Motor neuron (in vitro differentiated cells): ENCODE measurements at regions not wholly inside any gene's neighbourhood (a gene's known extent, or its start where the extent isn't known, plus 50 kb on each side); places are given as distances from the start of the nearest gene placed in this dataset.
A peak's percentile ranks its signal among the peaks of the same experiment; 100 is the strongest.

Experiments used
- ATAC-seq, 8 experiments: fragments of 200-7000 bp; cut with Tn5 transposase; replicated peaks in 6 of 8; 2 replicates each; pipeline ENCODE4 v1.8.0; 2021; ENCODE audit warnings: mild to moderate bottlenecking in 8 of 8, moderate library complexity in 8 of 8
- H3K27ac ChIP-seq, 2 donors: fragments of 250-450 bp; sonication (Bioruptor Pico); 2 replicates each; pipeline ENCODE4 v1.9.0; 2021; ENCODE audit warnings: antibody characterized with exemption in 2 of 2, mild to moderate bottlenecking in 2 of 2, moderate library complexity in 1 of 2
- H3K4me1 ChIP-seq, 2 donors: fragments of 250-450 bp; sonication (Bioruptor Pico); replicated peaks in 1 of 2; 2 replicates each; pipeline ENCODE4 v1.6.1; 2021; ENCODE audit warnings: antibody characterized with exemption in 2 of 2, mild to moderate bottlenecking in 2 of 2, moderate library complexity in 1 of 2
- H3K4me3 ChIP-seq, 5 donors: fragments of 250-450 bp; sonication (Bioruptor Pico); 2 replicates each; pipeline ENCODE4 v1.9.0; 2021; ENCODE audit warnings: antibody characterized with exemption in 5 of 5, mild to moderate bottlenecking in 5 of 5, moderate library complexity in 4 of 5
- whole genome bisulfite sequencing, 10 experiments: fragments of 450-650 bp; shearing (Covaris generic); methylation state at CpG; one replicate each; pipeline ENCODE4 v1.0.0; 2022; 5-methylcytosine and 5-hydroxymethylcytosine counted together
- in situ Hi-C, 9 experiments: fragments of 400-800 bp; cut with MboI; loops; one replicate each; pipeline ENCODE4 v1.15.0; 2021; ENCODE audit warnings: low sequenced_read_pairs in 9 of 9, low pct_unique_long_range_greater_than_20kb in 2 of 9; ENCODE audit not compliant: unreplicated experiment in 9 of 9

- H3K4me3 ChIP-seq, result no peak overlapping the region
- 0 to 100% (median 76%) methylated on average over 1 to 8 of the region's 9 CpGs; no CpG with 5 or more reads in 2 of the 10 experiments for WGBS, 10 experiments
- peaks cover 0 to 22% of the 10 kb centered on the region in 2 donors for H3K4me1 ChIP-seq
- in situ Hi-C loops, result no loop called here
- ATAC-seq, result no peak
- no peak overlapping the region for H3K27ac ChIP-seq
Measured at GRCh38 chr1:30324251-30325084, 398.9 kb downstream of the MATN1 start.

- Histone ChIP-seq H3K4me1 (peaks cover 0 to 22% of the 10 kb centered on the region in 2 donors), H3K27ac (no peak overlapping the region), H3K4me3 (no peak overlapping the region)
- 38 to 100% (median 59%) methylated on average over 1 to 5 of the region's 5 CpGs; no CpG with 5 or more reads in 4 of the 10 experiments for WGBS, 10 experiments
- in situ Hi-C loops, result no loop called here
- peak in 2 of 8 experiments; percentile 29 to 45 for ATAC-seq
Measured at GRCh38 chr1:30323841-30324240, 399.5 kb downstream of the MATN1 start.

GRCh38 chr1:30323352-30323751 lies 400.0 kb downstream of the MATN1 start:
- 40 to 93% (median 83%) methylated on average over 1 to 3 of the region's 3 CpGs; no CpG with 5 or more reads in 4 of the 10 experiments for WGBS, 10 experiments
- H3K4me3 ChIP-seq, result no peak overlapping the region
- H3K4me1 ChIP-seq, result peaks cover 0 to 22% of the 10 kb centered on the region in 2 donors
- no peak overlapping the region for H3K27ac ChIP-seq
- no peak for ATAC-seq
- in situ Hi-C loops, result no loop called here

- H3K4me3 ChIP-seq, result no peak overlapping the region
- H3K27ac ChIP-seq, result no peak overlapping the region
- ATAC-seq, result no peak
- in situ Hi-C loops, result no loop called here
- peaks cover 0 to 22% of the 10 kb centered on the region in 2 donors for H3K4me1 ChIP-seq
- 50 to 100% (median 75%) methylated on average over 1 to 3 of the region's 5 CpGs; no CpG with 5 or more reads in 3 of the 10 experiments for WGBS, 10 experiments
Measured at GRCh38 chr1:30322859-30323257, 400.5 kb downstream of the MATN1 start.

- H3K4me3 ChIP-seq, result no peak overlapping the region
- 60 to 75% (median 72%) methylated on average over 1 to 5 of the region's 10 CpGs; no CpG with 5 or more reads in 6 of the 10 experiments for WGBS, 10 experiments
- in situ Hi-C loops, result no loop called here
- peak in 2 of 8 experiments; percentile 16 to 28 for ATAC-seq
- H3K27ac ChIP-seq, result no peak overlapping the region
- peaks cover 0 to 22% of the 10 kb centered on the region in 2 donors for H3K4me1 ChIP-seq
Measured at GRCh38 chr1:30321996-30322858, 401.2 kb downstream of the MATN1 start.

- Histone ChIP-seq H3K4me3 (no peak overlapping the region), H3K27ac (no peak overlapping the region), H3K4me1 (peaks cover 0 to 22% of the 10 kb centered on the region in 2 donors)
- in situ Hi-C loops, result no loop called here
- WGBS, 10 experiments, result 10 to 80% (median 67%) methylated on average over 2 to 12 of the region's 13 CpGs; no CpG with 5 or more reads in 2 of the 10 experiments
- peak in 5 of 8 experiments; percentile 37 to 62 (median 51) for ATAC-seq
Measured at GRCh38 chr1:30321246-30321910, 402.0 kb downstream of the MATN1 start.

GRCh38 chr1:30320581-30320890 lies 402.8 kb downstream of the MATN1 start:
- ATAC-seq, result peak in 2 of 8 experiments; percentile 48 to 53
- H3K4me1 ChIP-seq, result peaks cover 0 to 22% of the 10 kb centered on the region in 2 donors
- no peak overlapping the region for H3K4me3 ChIP-seq
- H3K27ac ChIP-seq, result no peak overlapping the region
- in situ Hi-C loops, result no loop called here
- 93% methylated on average over 2 of the region's 2 CpGs; no CpG with 5 or more reads in 9 of the 10 experiments for WGBS, 10 experiments

- in situ Hi-C loops, result no loop called here
- H3K4me3 ChIP-seq, result no peak overlapping the region
- no peak overlapping the region for H3K27ac ChIP-seq
- 0 to 91% (median 81%) methylated on average over 1 to 5 of the region's 11 CpGs; no CpG with 5 or more reads in 4 of the 10 experiments for WGBS, 10 experiments
- no peak for ATAC-seq
- H3K4me1 ChIP-seq, result peaks cover 0 to 22% of the 10 kb centered on the region in 2 donors
Measured at GRCh38 chr1:30319765-30320580, 403.4 kb downstream of the MATN1 start.

- 69 to 81% (median 71%) methylated on average over 2 to 7 of the region's 18 CpGs; no CpG with 5 or more reads in 6 of the 10 experiments for WGBS, 10 experiments
- no peak for ATAC-seq
- Histone ChIP-seq H3K27ac (no peak overlapping the region), H3K4me3 (no peak overlapping the region), H3K4me1 (peaks cover 0 to 22% of the 10 kb centered on the region in 2 donors)
- in situ Hi-C loops, result no loop called here
Measured at GRCh38 chr1:30318864-30319718, 404.3 kb downstream of the MATN1 start.

- WGBS, 10 experiments, result 0 to 80% (median 67%) methylated on average over 1 to 7 of the region's 8 CpGs; no CpG with 5 or more reads in 4 of the 10 experiments
- in situ Hi-C loops, result no loop called here
- Histone ChIP-seq H3K27ac (no peak overlapping the region), H3K4me3 (no peak overlapping the region), H3K4me1 (peaks cover 0 to 22% of the 10 kb centered on the region in 2 donors)
- ATAC-seq, result peak in 1 of 8 experiments; percentile 14
Measured at GRCh38 chr1:30318413-30318812, 405.0 kb downstream of the MATN1 start.

GRCh38 chr1:30317921-30318320 lies 405.5 kb downstream of the MATN1 start:
- H3K4me1 ChIP-seq, result peaks cover 0 to 22% of the 10 kb centered on the region in 2 donors
- ATAC-seq, result no peak
- H3K4me3 ChIP-seq, result no peak overlapping the region
- in situ Hi-C loops, result no loop called here
- H3K27ac ChIP-seq, result no peak overlapping the region
- 33 to 87% (median 62%) methylated on average over 3 to 7 of the region's 8 CpGs; no CpG with 5 or more reads in 4 of the 10 experiments for WGBS, 10 experiments
